WTC11 (cell line): ENCODE measurements at regions not wholly inside any gene's neighbourhood (a gene's known extent, or its start where the extent isn't known, plus 50 kb on each side); places are given as distances from the start of the nearest gene placed in this dataset.

Source experiments
- ATAC-seq: fragments of 200-7000 bp; cut with Tn5 transposase; 2 replicates; pipeline ENCODE4 v1.10.0; 2021; ENCODE audit warnings: mild to moderate bottlenecking, moderate library complexity
- CTCF ChIA-PET: fragments of 300-600 bp; sonication (Branson Sonifier 250); formaldehyde crosslinking; loops from one replicate; lab custom pipeline; 2021; ENCODE audit warnings: antibody characterized with exemption; lab: Charles Lee
- POLR2A ChIA-PET: fragments of 350-600 bp; sonication (Branson Sonifier 250); formaldehyde crosslinking; loops from one replicate; lab custom pipeline; 2021; ENCODE audit warnings: antibody characterized with exemption; lab: Charles Lee
- DNase-seq: peaks from one replicate; pipeline ENCODE4 v3.0.0; 2021; ENCODE audit warnings: low spot score
- H3K27ac Mint-ChIP-seq: 2 replicates; pipeline ENCODE4 v1.8.0; 2021; ENCODE audit warnings: mixed read lengths
- H3K27me3 Mint-ChIP-seq: 2 replicates; pipeline ENCODE4 v1.8.0; 2021; ENCODE audit warnings: low read depth, mild to moderate bottlenecking, moderate library complexity, mixed read lengths
- H3K36me3 Mint-ChIP-seq: 2 replicates; pipeline ENCODE4 v1.8.0; 2021; ENCODE audit warnings: mixed read lengths
- H3K4me1 Mint-ChIP-seq: 2 replicates; pipeline ENCODE4 v1.8.0; 2022; ENCODE audit warnings: mixed read lengths
- H3K4me3 Mint-ChIP-seq: 2 replicates; pipeline ENCODE4 v1.8.0; 2021; ENCODE audit warnings: mild to moderate bottlenecking, moderate library complexity, mixed read lengths
- H3K9me3 Mint-ChIP-seq: 2 replicates; pipeline ENCODE4 v1.8.0; 2021; ENCODE audit warnings: mixed read lengths
- CBFB ChIP-seq: sonication (generic); formaldehyde crosslinking; IDR thresholded peaks from 2 replicates; pipeline ENCODE4 v1.8.1; 2022; ENCODE audit warnings: mild to moderate bottlenecking, low read depth, missing genetic modification reagents
- CDX4 ChIP-seq: fragments of 250-450 bp; sonication (Bioruptor Pico); IDR thresholded peaks from 2 replicates; pipeline ENCODE4 v1.9.0; 2021; ENCODE audit warnings: moderate library complexity, mild to moderate bottlenecking, inconsistent platforms, borderline replicate concordance
- CREB1 ChIP-seq: sonication (generic); formaldehyde crosslinking; IDR thresholded peaks from 2 replicates; pipeline ENCODE4 v1.8.0; 2023; ENCODE audit warnings: mild to moderate bottlenecking, missing genetic modification reagents
- ETV6 ChIP-seq: sonication (generic); formaldehyde crosslinking; IDR thresholded peaks from 2 replicates; pipeline ENCODE4 v1.8.1; 2022; ENCODE audit warnings: mild to moderate bottlenecking, missing genetic modification reagents
- FOXK1 ChIP-seq: sonication (generic); formaldehyde crosslinking; IDR thresholded peaks from 2 replicates; pipeline ENCODE4 v1.8.0; 2022; ENCODE audit warnings: mild to moderate bottlenecking, moderate library complexity, missing genetic modification reagents
- GABPB1 ChIP-seq: sonication (generic); formaldehyde crosslinking; IDR thresholded peaks from 2 replicates; pipeline ENCODE4 v1.8.1; 2023; ENCODE audit warnings: mild to moderate bottlenecking, missing genetic modification reagents
- IRF1 ChIP-seq: sonication (generic); formaldehyde crosslinking; IDR thresholded peaks from 2 replicates; pipeline ENCODE4 v1.8.0; 2023; ENCODE audit warnings: missing genetic modification reagents
- JUN ChIP-seq: sonication (generic); formaldehyde crosslinking; IDR thresholded peaks from 2 replicates; pipeline ENCODE4 v1.8.0; 2023; ENCODE audit warnings: mild to moderate bottlenecking, missing genetic modification reagents
- RORB ChIP-seq: fragments of 250-450 bp; sonication (Bioruptor Pico); IDR thresholded peaks from 2 replicates; pipeline ENCODE4 v1.9.0; 2021; ENCODE audit warnings: mild to moderate bottlenecking
- SMAD3 ChIP-seq: sonication (generic); formaldehyde crosslinking; IDR thresholded peaks from 2 replicates; pipeline ENCODE4 v1.8.0; 2022; ENCODE audit warnings: missing genetic modification reagents, mild to moderate bottlenecking, borderline replicate concordance
- SMAD4 ChIP-seq: sonication (generic); formaldehyde crosslinking; IDR thresholded peaks from 2 replicates; pipeline ENCODE4 v1.8.0; 2022; ENCODE audit warnings: mild to moderate bottlenecking, missing genetic modification reagents
- SP1 ChIP-seq: sonication (generic); formaldehyde crosslinking; conservative IDR thresholded peaks from 2 replicates; pipeline ENCODE4 v1.8.1; 2022; ENCODE audit warnings: missing genetic modification reagents
- TEAD1 ChIP-seq: sonication (generic); formaldehyde crosslinking; IDR thresholded peaks from 2 replicates; pipeline ENCODE4 v1.8.0; 2022; ENCODE audit warnings: mild to moderate bottlenecking, missing genetic modification reagents
- TP53 ChIP-seq: sonication (generic); formaldehyde crosslinking; IDR thresholded peaks from 2 replicates; pipeline ENCODE4 v1.8.1; 2023; ENCODE audit warnings: mild to moderate bottlenecking, missing genetic modification reagents
- USF1 ChIP-seq: sonication (generic); formaldehyde crosslinking; IDR thresholded peaks from 2 replicates; pipeline ENCODE4 v1.8.0; 2022; ENCODE audit warnings: mild to moderate bottlenecking, missing genetic modification reagents
- ZNF416 ChIP-seq: fragments of 250-450 bp; sonication (Bioruptor Pico); IDR thresholded peaks from 2 replicates; pipeline ENCODE4 v1.9.0; 2021; ENCODE audit warnings: mild to moderate bottlenecking, inconsistent platforms
- ZNF512 ChIP-seq: sonication (generic); formaldehyde crosslinking; IDR thresholded peaks from 2 replicates; pipeline ENCODE4 v1.8.1; 2022; ENCODE audit warnings: missing genetic modification reagents, borderline replicate concordance
- TF ChIP-seq, protein P1 (sequence below): sonication (generic); formaldehyde crosslinking; IDR thresholded peaks from 2 replicates; pipeline ENCODE4 v1.8.0; 2022; ENCODE audit warnings: mild to moderate bottlenecking, missing genetic modification reagents
- TF ChIP-seq, protein P2 (sequence below): fragments of 250-450 bp; sonication (Bioruptor Pico); IDR thresholded peaks from 2 replicates; pipeline ENCODE4 v1.9.0; 2021; ENCODE audit warnings: mild to moderate bottlenecking, borderline replicate concordance
- TF ChIP-seq, protein P3 (sequence below): sonication (generic); formaldehyde crosslinking; IDR thresholded peaks from 2 replicates; pipeline ENCODE4 v1.8.0; 2022; ENCODE audit warnings: mild to moderate bottlenecking, missing genetic modification reagents
- TF ChIP-seq, protein P4 (sequence below): sonication (generic); formaldehyde crosslinking; IDR thresholded peaks from 2 replicates; pipeline ENCODE4 v1.8.0; 2023; ENCODE audit warnings: mild to moderate bottlenecking, missing genetic modification reagents

DNA sequence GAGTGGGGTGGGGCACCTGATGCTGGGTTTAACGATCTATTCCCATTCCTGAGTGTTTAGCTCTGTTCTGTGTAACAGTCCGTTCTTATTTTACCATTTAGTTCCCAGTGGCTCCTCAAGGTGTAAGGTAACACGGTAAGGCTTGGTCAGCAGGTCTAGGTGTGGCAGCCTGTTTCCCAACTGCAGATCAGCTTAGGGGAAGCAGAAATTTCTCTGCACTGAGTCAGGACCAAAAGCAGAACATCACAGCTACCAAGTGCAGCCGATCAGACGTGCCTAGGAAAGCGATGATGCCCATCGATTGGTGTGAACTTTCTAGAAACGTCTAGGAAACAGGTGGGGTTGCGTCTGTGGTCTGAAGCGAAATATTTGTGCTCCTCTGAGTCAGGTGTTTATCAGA lies 240.1 kb downstream of the STIM2 start (continued):
- no peak for TF ChIP-seq SMAD3 (CRISPR knock-in tag)
- TF ChIP-seq CBFB (CRISPR knock-in tag), result no peak
- TF ChIP-seq JUN, result no peak
- TF ChIP-seq, all 79 proteins: peak for 0

DNA sequence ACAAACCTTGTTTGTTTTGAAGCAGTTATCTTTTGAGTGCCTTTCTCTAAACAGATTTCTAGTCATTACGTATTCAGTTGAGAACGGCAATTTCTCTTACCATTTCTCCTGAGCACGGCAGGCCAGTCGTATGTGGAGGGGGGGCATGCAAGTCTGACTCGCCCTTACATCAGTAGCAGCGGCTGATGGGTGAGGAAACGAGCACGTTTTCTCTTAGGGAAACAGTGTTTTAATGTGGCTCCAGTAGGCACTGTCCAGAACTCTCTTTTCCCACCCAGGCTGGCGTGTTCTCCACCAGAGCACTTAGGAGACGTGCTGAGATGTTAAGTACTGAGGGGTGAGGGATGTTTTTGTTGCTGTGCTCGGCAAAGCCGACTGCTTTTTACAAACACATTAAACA lies 240.5 kb downstream of the STIM2 start:
- Mint-ChIP-seq H3K9me3 (peaks cover 11% of the 10 kb centered on the region), H3K36me3 (no peaks in the 10 kb centered on the region), H3K4me1 (peaks cover 41% of the 10 kb centered on the region), H3K27me3 (no peaks in the 10 kb centered on the region), H3K27ac (no peak overlapping the region), H3K4me3 (no peak overlapping the region)
- POLR2A ChIA-PET, result no interaction called here
- CTCF ChIA-PET, result no interaction called here
- TF ChIP-seq, protein P1, sequence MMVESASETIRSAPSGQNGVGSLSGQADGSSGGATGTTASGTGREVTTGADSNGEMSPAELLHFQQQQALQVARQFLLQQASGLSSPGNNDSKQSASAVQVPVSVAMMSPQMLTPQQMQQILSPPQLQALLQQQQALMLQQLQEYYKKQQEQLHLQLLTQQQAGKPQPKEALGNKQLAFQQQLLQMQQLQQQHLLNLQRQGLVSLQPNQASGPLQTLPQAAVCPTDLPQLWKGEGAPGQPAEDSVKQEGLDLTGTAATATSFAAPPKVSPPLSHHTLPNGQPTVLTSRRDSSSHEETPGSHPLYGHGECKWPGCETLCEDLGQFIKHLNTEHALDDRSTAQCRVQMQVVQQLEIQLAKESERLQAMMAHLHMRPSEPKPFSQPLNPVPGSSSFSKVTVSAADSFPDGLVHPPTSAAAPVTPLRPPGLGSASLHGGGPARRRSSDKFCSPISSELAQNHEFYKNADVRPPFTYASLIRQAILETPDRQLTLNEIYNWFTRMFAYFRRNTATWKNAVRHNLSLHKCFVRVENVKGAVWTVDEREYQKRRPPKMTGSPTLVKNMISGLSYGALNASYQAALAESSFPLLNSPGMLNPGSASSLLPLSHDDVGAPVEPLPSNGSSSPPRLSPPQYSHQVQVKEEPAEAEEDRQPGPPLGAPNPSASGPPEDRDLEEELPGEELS (CRISPR knock-in tag), result no peak
- TF ChIP-seq ZNF416 (CRISPR knock-in tag) (no peak), FOXK1 (no peak), SMAD4 (CRISPR knock-in tag) (no peak), RORB (CRISPR knock-in tag) (no peak), IRF1 (CRISPR knock-in tag) (no peak), USF1 (CRISPR knock-in tag) (no peak), CBFB (CRISPR knock-in tag) (no peak)
- ATAC-seq (no peak), DNase-seq (no peak)

GRCh38 chr4:27101561-27101960 lies 240.9 kb downstream of the STIM2 start:
- POLR2A ChIA-PET, result no interaction called here
- Mint-ChIP-seq H3K4me1 (peaks cover 37% of the 10 kb centered on the region), H3K27me3 (no peaks in the 10 kb centered on the region), H3K27ac (no peak overlapping the region), H3K4me3 (no peak overlapping the region), H3K36me3 (no peaks in the 10 kb centered on the region), H3K9me3 (peaks cover 11% of the 10 kb centered on the region)
- ATAC-seq (no peak), DNase-seq (no peak)
- CTCF ChIA-PET, result no interaction called here
- TF ChIP-seq ZNF512 (CRISPR knock-in tag), result no peak
- TF ChIP-seq TP53 (CRISPR knock-in tag), result no peak
- TF ChIP-seq CREB1 (CRISPR knock-in tag), result no peak
- TF ChIP-seq SP1 (CRISPR knock-in tag), result no peak
- TF ChIP-seq IRF1 (CRISPR knock-in tag), result no peak
- TF ChIP-seq ETV6 (CRISPR knock-in tag), result no peak
- TF ChIP-seq, protein P2, sequence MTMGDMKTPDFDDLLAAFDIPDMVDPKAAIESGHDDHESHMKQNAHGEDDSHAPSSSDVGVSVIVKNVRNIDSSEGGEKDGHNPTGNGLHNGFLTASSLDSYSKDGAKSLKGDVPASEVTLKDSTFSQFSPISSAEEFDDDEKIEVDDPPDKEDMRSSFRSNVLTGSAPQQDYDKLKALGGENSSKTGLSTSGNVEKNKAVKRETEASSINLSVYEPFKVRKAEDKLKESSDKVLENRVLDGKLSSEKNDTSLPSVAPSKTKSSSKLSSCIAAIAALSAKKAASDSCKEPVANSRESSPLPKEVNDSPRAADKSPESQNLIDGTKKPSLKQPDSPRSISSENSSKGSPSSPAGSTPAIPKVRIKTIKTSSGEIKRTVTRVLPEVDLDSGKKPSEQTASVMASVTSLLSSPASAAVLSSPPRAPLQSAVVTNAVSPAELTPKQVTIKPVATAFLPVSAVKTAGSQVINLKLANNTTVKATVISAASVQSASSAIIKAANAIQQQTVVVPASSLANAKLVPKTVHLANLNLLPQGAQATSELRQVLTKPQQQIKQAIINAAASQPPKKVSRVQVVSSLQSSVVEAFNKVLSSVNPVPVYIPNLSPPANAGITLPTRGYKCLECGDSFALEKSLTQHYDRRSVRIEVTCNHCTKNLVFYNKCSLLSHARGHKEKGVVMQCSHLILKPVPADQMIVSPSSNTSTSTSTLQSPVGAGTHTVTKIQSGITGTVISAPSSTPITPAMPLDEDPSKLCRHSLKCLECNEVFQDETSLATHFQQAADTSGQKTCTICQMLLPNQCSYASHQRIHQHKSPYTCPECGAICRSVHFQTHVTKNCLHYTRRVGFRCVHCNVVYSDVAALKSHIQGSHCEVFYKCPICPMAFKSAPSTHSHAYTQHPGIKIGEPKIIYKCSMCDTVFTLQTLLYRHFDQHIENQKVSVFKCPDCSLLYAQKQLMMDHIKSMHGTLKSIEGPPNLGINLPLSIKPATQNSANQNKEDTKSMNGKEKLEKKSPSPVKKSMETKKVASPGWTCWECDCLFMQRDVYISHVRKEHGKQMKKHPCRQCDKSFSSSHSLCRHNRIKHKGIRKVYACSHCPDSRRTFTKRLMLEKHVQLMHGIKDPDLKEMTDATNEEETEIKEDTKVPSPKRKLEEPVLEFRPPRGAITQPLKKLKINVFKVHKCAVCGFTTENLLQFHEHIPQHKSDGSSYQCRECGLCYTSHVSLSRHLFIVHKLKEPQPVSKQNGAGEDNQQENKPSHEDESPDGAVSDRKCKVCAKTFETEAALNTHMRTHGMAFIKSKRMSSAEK (CRISPR knock-in tag), result no peak
- TF ChIP-seq GABPB1 (CRISPR knock-in tag), result no peak
- TF ChIP-seq CDX4 (CRISPR knock-in tag), result no peak
- TF ChIP-seq, protein P3, sequence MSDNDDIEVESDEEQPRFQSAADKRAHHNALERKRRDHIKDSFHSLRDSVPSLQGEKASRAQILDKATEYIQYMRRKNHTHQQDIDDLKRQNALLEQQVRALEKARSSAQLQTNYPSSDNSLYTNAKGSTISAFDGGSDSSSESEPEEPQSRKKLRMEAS, result no peak
- no peak for TF ChIP-seq TEAD1 (CRISPR knock-in tag)
- TF ChIP-seq, protein P4, sequence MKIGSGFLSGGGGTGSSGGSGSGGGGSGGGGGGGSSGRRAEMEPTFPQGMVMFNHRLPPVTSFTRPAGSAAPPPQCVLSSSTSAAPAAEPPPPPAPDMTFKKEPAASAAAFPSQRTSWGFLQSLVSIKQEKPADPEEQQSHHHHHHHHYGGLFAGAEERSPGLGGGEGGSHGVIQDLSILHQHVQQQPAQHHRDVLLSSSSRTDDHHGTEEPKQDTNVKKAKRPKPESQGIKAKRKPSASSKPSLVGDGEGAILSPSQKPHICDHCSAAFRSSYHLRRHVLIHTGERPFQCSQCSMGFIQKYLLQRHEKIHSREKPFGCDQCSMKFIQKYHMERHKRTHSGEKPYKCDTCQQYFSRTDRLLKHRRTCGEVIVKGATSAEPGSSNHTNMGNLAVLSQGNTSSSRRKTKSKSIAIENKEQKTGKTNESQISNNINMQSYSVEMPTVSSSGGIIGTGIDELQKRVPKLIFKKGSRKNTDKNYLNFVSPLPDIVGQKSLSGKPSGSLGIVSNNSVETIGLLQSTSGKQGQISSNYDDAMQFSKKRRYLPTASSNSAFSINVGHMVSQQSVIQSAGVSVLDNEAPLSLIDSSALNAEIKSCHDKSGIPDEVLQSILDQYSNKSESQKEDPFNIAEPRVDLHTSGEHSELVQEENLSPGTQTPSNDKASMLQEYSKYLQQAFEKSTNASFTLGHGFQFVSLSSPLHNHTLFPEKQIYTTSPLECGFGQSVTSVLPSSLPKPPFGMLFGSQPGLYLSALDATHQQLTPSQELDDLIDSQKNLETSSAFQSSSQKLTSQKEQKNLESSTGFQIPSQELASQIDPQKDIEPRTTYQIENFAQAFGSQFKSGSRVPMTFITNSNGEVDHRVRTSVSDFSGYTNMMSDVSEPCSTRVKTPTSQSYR, result no peak
